ENCODE measurements at regions not wholly inside any gene's neighbourhood (a gene's known extent, or its start where the extent isn't known, plus 50 kb on each side); places are given as distances from the start of the nearest gene placed in this dataset.

- Histone ChIP-seq H3K9ac (ENCODE audit: low read depth in 2 of 2, low read length in 2 of 2) (no peak overlapping the region), H3K27ac (no peak overlapping the region), H3K4me3 (no peak overlapping the region), H3K27me3 (no peaks in the 10 kb centered on the region), H3K36me3 (no peaks in the 10 kb centered on the region), H3K4me1 (no peaks in the 10 kb centered on the region), H3K9me3 (no peaks in the 10 kb centered on the region)
- no peak for TF ChIP-seq CTCF (IDR thresholded peaks at IDR 0.05)
- intact Hi-C loops (cut with DNase I) = no loop called here
- DNase-seq = no peak
These were observed 494.2 kb upstream of the SPHKAP start for GRCh38 chr2:228675646-228676045.

GRCh38 chr2:228675091-228675490, 493.6 kb upstream of the SPHKAP start:
- H3K9ac ChIP-seq (ENCODE audit: low read depth in 2 of 2, low read length in 2 of 2) = no peak overlapping the region
- no peak for DNase-seq
- TF ChIP-seq CTCF (IDR thresholded peaks at IDR 0.05) = no peak
- intact Hi-C loops (cut with DNase I) = no loop called here
- H3K4me1 ChIP-seq = no peaks in the 10 kb centered on the region
- H3K36me3 ChIP-seq = no peaks in the 10 kb centered on the region
- no peaks in the 10 kb centered on the region for H3K9me3 ChIP-seq
- H3K27ac ChIP-seq = no peak overlapping the region
- no peaks in the 10 kb centered on the region for H3K27me3 ChIP-seq
- H3K4me3 ChIP-seq = no peak overlapping the region

- Histone ChIP-seq H3K4me1 (no peaks in the 10 kb centered on the region), H3K4me3 (no peak overlapping the region), H3K9ac (ENCODE audit: low read depth in 2 of 2, low read length in 2 of 2) (no peak overlapping the region), H3K36me3 (no peaks in the 10 kb centered on the region), H3K9me3 (no peaks in the 10 kb centered on the region), H3K27me3 (no peaks in the 10 kb centered on the region), H3K27ac (no peak overlapping the region)
- TF ChIP-seq CTCF (IDR thresholded peaks at IDR 0.05) = no peak
- intact Hi-C loops (cut with DNase I) = no loop called here
- DNase-seq = no peak
These were observed 492.5 kb upstream of the SPHKAP start for GRCh38 chr2:228673876-228674554.

GRCh38 chr2:228669690-228670089, 488.2 kb upstream of the SPHKAP start:
- no peak for DNase-seq
- H3K9me3 ChIP-seq = no peaks in the 10 kb centered on the region
- H3K4me1 ChIP-seq = no peaks in the 10 kb centered on the region
- H3K9ac ChIP-seq (ENCODE audit: low read depth in 2 of 2, low read length in 2 of 2) = no peak overlapping the region
- intact Hi-C loops (cut with DNase I) = no loop called here
- TF ChIP-seq CTCF (IDR thresholded peaks at IDR 0.05) = no peak
- no peak overlapping the region for H3K27ac ChIP-seq
- no peak overlapping the region for H3K4me3 ChIP-seq
- no peaks in the 10 kb centered on the region for H3K36me3 ChIP-seq
- no peaks in the 10 kb centered on the region for H3K27me3 ChIP-seq

GRCh38 chr2:228665232-228665631, 483.7 kb upstream of the SPHKAP start:
- DNase-seq = no peak
- no peaks in the 10 kb centered on the region for H3K27me3 ChIP-seq
- H3K4me3 ChIP-seq = no peak overlapping the region
- H3K27ac ChIP-seq = no peak overlapping the region
- H3K36me3 ChIP-seq = no peaks in the 10 kb centered on the region
- TF ChIP-seq CTCF (IDR thresholded peaks at IDR 0.05) = no peak
- H3K9me3 ChIP-seq = no peaks in the 10 kb centered on the region
- H3K4me1 ChIP-seq = no peaks in the 10 kb centered on the region
- H3K9ac ChIP-seq (ENCODE audit: low read depth in 2 of 2, low read length in 2 of 2) = no peak overlapping the region
- intact Hi-C loops (cut with DNase I) = no loop called here
